ENCODE measurements at regions not wholly inside any gene's neighbourhood (a gene's known extent, or its start where the extent isn't known, plus 50 kb on each side); places are given as distances from the start of the nearest gene placed in this dataset.

- H3K4me3 Mint-ChIP-seq = no peak overlapping the region
- intact Hi-C loops (cut with micrococcal nuclease) = loop anchor here (2.0 to 10.0 kb wide), 3 partner anchors 23 to 559 kb away; no protein-coding TSS in a partner anchor
These were observed 75.0 kb upstream of the SFMBT2 start for GRCh38 chr10:7485799-7486198.

GRCh38 chr10:7485244-7485556 is 74.4 kb upstream of the SFMBT2 start:
- no peak for DNase-seq (ENCODE audit: low spot score)
- intact Hi-C loops (cut with micrococcal nuclease) = loop anchor here (2.0 to 10.0 kb wide), 3 partner anchors 24 to 558 kb away; no protein-coding TSS in a partner anchor
- H3K36me3 Mint-ChIP-seq (ENCODE audit: low read depth) = peaks cover 12% of the 10 kb centered on the region
- peaks cover 16% of the 10 kb centered on the region for H3K9me3 Mint-ChIP-seq
- H3K27ac Mint-ChIP-seq = peak overlapping the region; percentile 93
- H3K4me1 Mint-ChIP-seq (ENCODE audit: low read depth) = peaks cover 88% of the 10 kb centered on the region
- peak overlapping the region; percentile 51 for H3K4me3 Mint-ChIP-seq
- peaks cover 2% of the 10 kb centered on the region for H3K27me3 Mint-ChIP-seq (ENCODE audit: insufficient read depth)

More at GRCh38 chr10:7485799-7486198, 75.0 kb upstream of the SFMBT2 start:
- H3K4me1 Mint-ChIP-seq (ENCODE audit: low read depth) = peaks cover 88% of the 10 kb centered on the region
- peaks cover 17% of the 10 kb centered on the region for H3K9me3 Mint-ChIP-seq
- H3K27me3 Mint-ChIP-seq (ENCODE audit: insufficient read depth) = peaks cover 2% of the 10 kb centered on the region
- H3K36me3 Mint-ChIP-seq (ENCODE audit: low read depth) = peaks cover 12% of the 10 kb centered on the region
- no peak overlapping the region for H3K27ac Mint-ChIP-seq
- no peak for DNase-seq (ENCODE audit: low spot score)

- peaks cover 88% of the 10 kb centered on the region for H3K4me1 Mint-ChIP-seq (ENCODE audit: low read depth)
- peaks cover 12% of the 10 kb centered on the region for H3K36me3 Mint-ChIP-seq (ENCODE audit: low read depth)
- peak; percentile 72 for DNase-seq (ENCODE audit: low spot score)
- H3K27ac Mint-ChIP-seq = peak overlapping the region; percentile 93
- peaks cover 16% of the 10 kb centered on the region for H3K9me3 Mint-ChIP-seq
- peak overlapping the region; percentile 51 for H3K4me3 Mint-ChIP-seq
- intact Hi-C loops (cut with micrococcal nuclease) = loop anchor here (1.0 to 10.0 kb wide), 6 partner anchors 12 to 558 kb away; no protein-coding TSS in a partner anchor
- H3K27me3 Mint-ChIP-seq (ENCODE audit: insufficient read depth) = peaks cover 2% of the 10 kb centered on the region
These were observed 73.8 kb upstream of the SFMBT2 start for GRCh38 chr10:7484456-7485243.

GRCh38 chr10:7483848-7484247 is 73.0 kb upstream of the SFMBT2 start:
- Mint-ChIP-seq H3K4me1 (ENCODE audit: low read depth) (peaks cover 88% of the 10 kb centered on the region), H3K27me3 (ENCODE audit: insufficient read depth) (peaks cover 2% of the 10 kb centered on the region), H3K9me3 (peaks cover 16% of the 10 kb centered on the region), H3K36me3 (ENCODE audit: low read depth) (peaks cover 12% of the 10 kb centered on the region), H3K27ac (peak overlapping the region; percentile 93), H3K4me3 (peak overlapping the region; percentile 70)
- intact Hi-C loops (cut with micrococcal nuclease) = loop anchor here (1.0 to 10.0 kb wide), 6 partner anchors 12 to 557 kb away; no protein-coding TSS in a partner anchor
- no peak for DNase-seq (ENCODE audit: low spot score)

GRCh38 chr10:7482992-7483391 is 72.2 kb upstream of the SFMBT2 start:
- peaks cover 12% of the 10 kb centered on the region for H3K36me3 Mint-ChIP-seq (ENCODE audit: low read depth)
- no peak for DNase-seq (ENCODE audit: low spot score)
- H3K27me3 Mint-ChIP-seq (ENCODE audit: insufficient read depth) = peaks cover 2% of the 10 kb centered on the region
- peaks cover 91% of the 10 kb centered on the region for H3K4me1 Mint-ChIP-seq (ENCODE audit: low read depth)
- peak overlapping the region; percentile 46 for H3K27ac Mint-ChIP-seq
- intact Hi-C loops (cut with micrococcal nuclease) = loop anchor here (5.0 to 10.0 kb wide), 2 partner anchors 218 to 291 kb away; no protein-coding TSS in a partner anchor
- no peak overlapping the region for H3K4me3 Mint-ChIP-seq
- peaks cover 16% of the 10 kb centered on the region for H3K9me3 Mint-ChIP-seq

- peak overlapping the region; percentile 53 for H3K27ac Mint-ChIP-seq
- peaks cover 2% of the 10 kb centered on the region for H3K27me3 Mint-ChIP-seq (ENCODE audit: insufficient read depth)
- H3K4me3 Mint-ChIP-seq = peak overlapping the region; percentile 16
- DNase-seq (ENCODE audit: low spot score) = no peak
- H3K36me3 Mint-ChIP-seq (ENCODE audit: low read depth) = peaks cover 7% of the 10 kb centered on the region
- peaks cover 78% of the 10 kb centered on the region for H3K4me1 Mint-ChIP-seq (ENCODE audit: low read depth)
- intact Hi-C loops (cut with micrococcal nuclease) = loop anchor here (5.0 to 10.0 kb wide), 2 partner anchors 217 to 289 kb away; no protein-coding TSS in a partner anchor
- H3K9me3 Mint-ChIP-seq = peaks cover 11% of the 10 kb centered on the region
These were observed 70.5 kb upstream of the SFMBT2 start for GRCh38 chr10:7481368-7481765.

GRCh38 chr10:7480742-7481367 is 70.0 kb upstream of the SFMBT2 start:
- H3K4me3 Mint-ChIP-seq = peak overlapping the region; percentile 41

GRCh38 chr10:7479861-7480598 is 69.2 kb upstream of the SFMBT2 start:
- no peak for DNase-seq (ENCODE audit: low spot score)
- Mint-ChIP-seq H3K9me3 (peaks cover 5% of the 10 kb centered on the region), H3K27me3 (ENCODE audit: insufficient read depth) (no peaks in the 10 kb centered on the region), H3K36me3 (ENCODE audit: low read depth) (peaks cover 5% of the 10 kb centered on the region), H3K4me3 (no peak overlapping the region), H3K27ac (no peak overlapping the region), H3K4me1 (ENCODE audit: low read depth) (peaks cover 65% of the 10 kb centered on the region)
- intact Hi-C loops (cut with micrococcal nuclease) = loop anchor here (5.0 to 10.0 kb wide), 2 partner anchors 215 to 288 kb away; no protein-coding TSS in a partner anchor

More at GRCh38 chr10:7480742-7481367, 70.0 kb upstream of the SFMBT2 start:
- peaks cover 2% of the 10 kb centered on the region for H3K27me3 Mint-ChIP-seq (ENCODE audit: insufficient read depth)
- intact Hi-C loops (cut with micrococcal nuclease) = loop anchor here (5.0 to 10.0 kb wide), 2 partner anchors 216 to 289 kb away; no protein-coding TSS in a partner anchor
- peak overlapping the region; percentile 53 for H3K27ac Mint-ChIP-seq
- DNase-seq (ENCODE audit: low spot score) = no peak
- H3K36me3 Mint-ChIP-seq (ENCODE audit: low read depth) = peaks cover 7% of the 10 kb centered on the region
- peaks cover 8% of the 10 kb centered on the region for H3K9me3 Mint-ChIP-seq
- peaks cover 73% of the 10 kb centered on the region for H3K4me1 Mint-ChIP-seq (ENCODE audit: low read depth)

- Mint-ChIP-seq H3K27ac (peak overlapping the region; percentile 3), H3K4me3 (no peak overlapping the region)
- intact Hi-C loops (cut with micrococcal nuclease) = no loop called here
These were observed 68.1 kb upstream of the SFMBT2 start for GRCh38 chr10:7478727-7479457.

GRCh38 chr10:7477538-7478334 is 66.9 kb upstream of the SFMBT2 start:
- DNase-seq (ENCODE audit: low spot score) = no peak
- Mint-ChIP-seq H3K9me3 (no peaks in the 10 kb centered on the region), H3K36me3 (ENCODE audit: low read depth) (peaks cover 2% of the 10 kb centered on the region), H3K27me3 (ENCODE audit: insufficient read depth) (no peaks in the 10 kb centered on the region), H3K4me1 (ENCODE audit: low read depth) (peaks cover 46% of the 10 kb centered on the region), H3K27ac (no peak overlapping the region), H3K4me3 (no peak overlapping the region)
- intact Hi-C loops (cut with micrococcal nuclease) = no loop called here

More at GRCh38 chr10:7478727-7479457, 68.1 kb upstream of the SFMBT2 start:
- Mint-ChIP-seq H3K27me3 (ENCODE audit: insufficient read depth) (no peaks in the 10 kb centered on the region), H3K4me1 (ENCODE audit: low read depth) (peaks cover 54% of the 10 kb centered on the region), H3K9me3 (peaks cover 5% of the 10 kb centered on the region), H3K36me3 (ENCODE audit: low read depth) (peaks cover 5% of the 10 kb centered on the region)
- no peak for DNase-seq (ENCODE audit: low spot score)

GRCh38 chr10:7475939-7476338 is 65.1 kb upstream of the SFMBT2 start:
- intact Hi-C loops (cut with micrococcal nuclease) = no loop called here
- no peaks in the 10 kb centered on the region for H3K9me3 Mint-ChIP-seq
- H3K4me3 Mint-ChIP-seq = no peak overlapping the region
- H3K36me3 Mint-ChIP-seq (ENCODE audit: low read depth) = peaks cover 2% of the 10 kb centered on the region
- H3K27ac Mint-ChIP-seq = no peak overlapping the region
- peaks cover 48% of the 10 kb centered on the region for H3K4me1 Mint-ChIP-seq (ENCODE audit: low read depth)
- H3K27me3 Mint-ChIP-seq (ENCODE audit: insufficient read depth) = no peaks in the 10 kb centered on the region
- no peak for DNase-seq (ENCODE audit: low spot score)
